A673 (cell line): ENCODE measurements at regions not wholly inside any gene's neighbourhood (a gene's known extent, or its start where the extent isn't known, plus 50 kb on each side); places are given as distances from the start of the nearest gene placed in this dataset.

Experiments used
- BruUV-seq: library from RNA; stranded (reverse); fragments of 400-500 nt; replicated peaks from 2 replicates; lab custom pipeline; 2021; lab: Mats Ljungman, UMichigan
- CTCF ChIA-PET: fragments of 300-600 bp; sonication (Branson Sonifier 250); formaldehyde crosslinking; loops from one replicate; lab custom pipeline; 2022; ENCODE audit warnings: antibody characterized with exemption; lab: Charles Lee
- POLR2A ChIA-PET: fragments of 300-600 bp; sonication (Branson Sonifier 250); formaldehyde crosslinking; loops from one replicate; lab custom pipeline; 2022; ENCODE audit warnings: antibody characterized with exemption; ENCODE audit not compliant: low non-redundant PET; lab: Charles Lee
- DNase-seq: peaks from one replicate; pipeline ENCODE4 v3.0.0-alpha.2; 2015; ENCODE audit warnings: low spot score
- H3K27ac ChIP-seq: fragments of 200-600 bp; sonication (generic); 2 replicates; pipeline ENCODE4 v1.5.1; 2016; ENCODE audit warnings: mixed run types, low read depth, mild to moderate bottlenecking, mixed read lengths, antibody characterized with exemption, low read length; ENCODE audit not compliant: poor library complexity, severe bottlenecking
- H3K27me3 ChIP-seq: fragments of 200-600 bp; sonication (generic); replicated peaks from 2 replicates; pipeline ENCODE4 v1.6.1; 2017; ENCODE audit warnings: mixed run types, low read depth, mild to moderate bottlenecking, mixed read lengths, antibody characterized with exemption, low read length; ENCODE audit not compliant: insufficient read depth, poor library complexity
- H3K36me3 ChIP-seq: fragments of 200-600 bp; sonication (generic); 2 replicates; pipeline ENCODE4 v1.6.1; 2016; ENCODE audit warnings: mixed run types, mild to moderate bottlenecking, mixed read lengths, antibody characterized with exemption, low read length; ENCODE audit not compliant: insufficient read depth, poor library complexity, severe bottlenecking
- H3K4me1 ChIP-seq: fragments of 200-600 bp; sonication (generic); 2 replicates; pipeline ENCODE4 v1.6.1; 2017; ENCODE audit warnings: mixed run types, mild to moderate bottlenecking, mixed read lengths, antibody characterized with exemption, low read length; ENCODE audit not compliant: insufficient read depth, poor library complexity, severe bottlenecking
- H3K4me3 ChIP-seq: fragments of 200-600 bp; sonication (generic); 2 replicates; pipeline ENCODE4 v1.5.1; 2016; ENCODE audit warnings: low read depth, mixed run types, mild to moderate bottlenecking, mixed read lengths, low read length; ENCODE audit not compliant: poor library complexity, severe bottlenecking
- H3K9me3 ChIP-seq: fragments of 200-600 bp; sonication (generic); 2 replicates; pipeline ENCODE4 v1.6.1; 2016; ENCODE audit warnings: mixed run types, low read depth, mild to moderate bottlenecking, mixed read lengths, antibody characterized with exemption, low read length; ENCODE audit not compliant: poor library complexity, severe bottlenecking
- EZH2 ChIP-seq: fragments of 200-600 bp; sonication (generic); IDR thresholded peaks from 2 replicates; pipeline ENCODE4 v1.6.1; 2017; ENCODE audit warnings: borderline replicate concordance, low read depth, mild to moderate bottlenecking, mixed read lengths, antibody characterized with exemption, low read length; ENCODE audit not compliant: poor library complexity, severe bottlenecking
- intact Hi-C: fragments of 100-400 bp; cut with micrococcal nuclease; formaldehyde crosslinking; loops from one replicate; pipeline ENCODE4 v1.10.0; 2022; ENCODE audit not compliant: unreplicated experiment
- TF ChIP-seq, protein P1 (sequence below): fragments of 300-800, 200-600 bp; sonication (generic); conservative IDR thresholded peaks from 2 replicates; pipeline ENCODE4 v1.5.1; 2017; ENCODE audit warnings: low read depth, mild to moderate bottlenecking, antibody characterized with exemption, low read length, moderate library complexity, mixed read lengths

DNA sequence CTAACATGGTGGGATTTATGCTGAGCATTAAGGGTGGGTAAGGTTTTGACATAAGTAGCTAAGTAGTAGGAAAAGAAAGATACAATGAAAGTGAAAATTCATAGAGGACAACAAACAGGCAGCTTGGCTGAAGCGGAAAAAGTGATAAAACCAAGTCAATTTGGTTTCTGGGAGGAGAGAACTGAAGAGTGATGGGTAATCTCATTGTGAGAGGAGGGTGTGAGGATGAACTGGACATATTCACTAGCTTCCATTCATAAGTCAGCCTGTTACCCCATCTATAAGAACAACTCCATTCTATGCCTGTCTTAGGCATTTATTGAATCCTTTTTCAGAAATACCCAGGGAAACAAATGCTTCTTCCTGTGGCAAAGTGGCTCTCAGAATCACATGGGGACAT lies 67.1 kb upstream of the BBX start:
- ChIA-PET POLR2A (no interaction called here), CTCF (no interaction called here)
- DNase-seq, result no peak
- no peaks in the 10 kb centered on the region for H3K9me3 ChIP-seq
- H3K36me3 ChIP-seq, result no peaks in the 10 kb centered on the region
- H3K4me1 ChIP-seq, result no peaks in the 10 kb centered on the region
- H3K4me3 ChIP-seq, result no peak overlapping the region
- no peak for TF ChIP-seq EZH2
- TF ChIP-seq, protein P1, sequence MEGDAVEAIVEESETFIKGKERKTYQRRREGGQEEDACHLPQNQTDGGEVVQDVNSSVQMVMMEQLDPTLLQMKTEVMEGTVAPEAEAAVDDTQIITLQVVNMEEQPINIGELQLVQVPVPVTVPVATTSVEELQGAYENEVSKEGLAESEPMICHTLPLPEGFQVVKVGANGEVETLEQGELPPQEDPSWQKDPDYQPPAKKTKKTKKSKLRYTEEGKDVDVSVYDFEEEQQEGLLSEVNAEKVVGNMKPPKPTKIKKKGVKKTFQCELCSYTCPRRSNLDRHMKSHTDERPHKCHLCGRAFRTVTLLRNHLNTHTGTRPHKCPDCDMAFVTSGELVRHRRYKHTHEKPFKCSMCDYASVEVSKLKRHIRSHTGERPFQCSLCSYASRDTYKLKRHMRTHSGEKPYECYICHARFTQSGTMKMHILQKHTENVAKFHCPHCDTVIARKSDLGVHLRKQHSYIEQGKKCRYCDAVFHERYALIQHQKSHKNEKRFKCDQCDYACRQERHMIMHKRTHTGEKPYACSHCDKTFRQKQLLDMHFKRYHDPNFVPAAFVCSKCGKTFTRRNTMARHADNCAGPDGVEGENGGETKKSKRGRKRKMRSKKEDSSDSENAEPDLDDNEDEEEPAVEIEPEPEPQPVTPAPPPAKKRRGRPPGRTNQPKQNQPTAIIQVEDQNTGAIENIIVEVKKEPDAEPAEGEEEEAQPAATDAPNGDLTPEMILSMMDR, result no peak
- no TSS peak for BruUV-seq
- H3K27me3 ChIP-seq, result no peaks in the 10 kb centered on the region
- H3K27ac ChIP-seq, result no peak overlapping the region
- intact Hi-C loops, result no loop called here

DNA sequence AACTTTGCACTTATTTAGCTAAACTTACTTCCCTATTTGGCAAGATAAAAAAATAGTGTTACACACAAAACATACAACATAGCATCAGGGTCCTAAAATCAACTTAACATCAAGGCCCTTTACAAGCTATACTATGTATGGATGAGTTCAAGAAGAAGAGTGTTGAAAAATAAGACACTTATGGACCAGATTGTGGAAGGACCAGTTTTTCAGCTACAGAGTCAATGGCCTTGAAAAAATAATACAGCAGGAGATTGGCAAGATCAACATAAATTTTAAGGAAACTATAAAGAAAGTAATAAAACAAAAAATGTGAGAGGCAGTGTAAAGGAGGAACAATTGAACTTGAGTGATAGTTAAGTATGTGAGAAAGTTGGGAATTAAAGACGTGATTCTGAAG lies 66.3 kb upstream of the BBX start:
- H3K4me1 ChIP-seq, result no peaks in the 10 kb centered on the region
- no peak overlapping the region for H3K27ac ChIP-seq
- ChIA-PET POLR2A (no interaction called here), CTCF (no interaction called here)
- H3K9me3 ChIP-seq, result no peaks in the 10 kb centered on the region
- intact Hi-C loops, result no loop called here
- no peaks in the 10 kb centered on the region for H3K27me3 ChIP-seq
- no TSS peak for BruUV-seq
- no peak for DNase-seq
- TF ChIP-seq, protein P1, result no peak
- TF ChIP-seq EZH2, result no peak
- no peak overlapping the region for H3K4me3 ChIP-seq
- H3K36me3 ChIP-seq, result no peaks in the 10 kb centered on the region

DNA sequence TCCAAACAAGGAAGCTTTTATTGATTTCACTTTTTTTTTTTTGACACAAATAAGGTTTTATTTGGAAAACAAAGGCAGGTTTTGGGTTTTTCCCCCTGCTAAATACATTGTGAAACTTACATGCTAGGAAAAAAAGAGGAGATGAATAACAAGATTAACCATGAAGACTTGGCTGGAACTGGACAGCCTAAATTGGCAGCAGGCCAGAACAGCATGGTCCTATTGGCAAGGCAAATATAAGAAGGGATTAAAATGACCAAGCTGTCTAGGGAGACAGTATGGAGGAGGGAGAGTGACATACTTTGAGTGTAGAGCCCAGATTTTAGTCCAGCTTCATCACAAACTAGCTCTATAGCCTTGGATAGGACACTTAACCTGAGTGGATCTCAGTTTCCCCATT lies 63.9 kb upstream of the BBX start:
- Histone ChIP-seq H3K27ac (no peak overlapping the region), H3K4me1 (peaks cover 5% of the 10 kb centered on the region), H3K36me3 (no peaks in the 10 kb centered on the region), H3K4me3 (no peak overlapping the region), H3K9me3 (no peaks in the 10 kb centered on the region), H3K27me3 (no peaks in the 10 kb centered on the region)
- TF ChIP-seq EZH2, result no peak
- TF ChIP-seq, protein P1, result no peak
- ChIA-PET POLR2A (no interaction called here), CTCF (no interaction called here)
- DNase-seq, result no peak
- intact Hi-C loops, result no loop called here
- no TSS peak for BruUV-seq
